Gastrocnemius medialis (tissue), 4 donors: ENCODE measurements at regions not wholly inside any gene's neighbourhood (a gene's known extent, or its start where the extent isn't known, plus 50 kb on each side); places are given as distances from the start of the nearest gene placed in this dataset.

ENCODE experiments used
- CTCF ChIP-seq, 5 experiments: fragments of 450-650 bp in 3 of 5; fragments of 200-600 bp in 2 of 5; sonication (generic) in 2 of 5; IDR thresholded peaks in 4 of 5; conservative IDR thresholded peaks in 1 of 5; 1 replicate in 4 of 5; 2 replicates in 1 of 5; pipeline ENCODE4 v1.5.1; 2016 to 2019; ENCODE audit warnings: antibody characterized with exemption in 5 of 5, mild to moderate bottlenecking in 3 of 5, moderate library complexity in 3 of 5
- POLR2A ChIP-seq, 2 donors: fragments of 450-650 bp; IDR thresholded peaks; one replicate each; pipeline ENCODE4 v1.6.1; 2017; ENCODE audit warnings: antibody characterized with exemption in 2 of 2, mild to moderate bottlenecking in 2 of 2, moderate library complexity in 2 of 2

- TF ChIP-seq POLR2A (IDR thresholded peaks at IDR 0.05): no peak
- TF ChIP-seq CTCF (IDR thresholded peaks at IDR 0.05 in 4 of 5, conservative IDR thresholded peaks at IDR 0.05 in 1 of 5): no peak
These were observed 750.6 kb upstream of the ADGRB3 start for GRCh38 chr6:67884442-67884841.
